ENCODE measurements at regions not wholly inside any gene's neighbourhood (a gene's known extent, or its start where the extent isn't known, plus 50 kb on each side); places are given as distances from the start of the nearest gene placed in this dataset.

DNA sequence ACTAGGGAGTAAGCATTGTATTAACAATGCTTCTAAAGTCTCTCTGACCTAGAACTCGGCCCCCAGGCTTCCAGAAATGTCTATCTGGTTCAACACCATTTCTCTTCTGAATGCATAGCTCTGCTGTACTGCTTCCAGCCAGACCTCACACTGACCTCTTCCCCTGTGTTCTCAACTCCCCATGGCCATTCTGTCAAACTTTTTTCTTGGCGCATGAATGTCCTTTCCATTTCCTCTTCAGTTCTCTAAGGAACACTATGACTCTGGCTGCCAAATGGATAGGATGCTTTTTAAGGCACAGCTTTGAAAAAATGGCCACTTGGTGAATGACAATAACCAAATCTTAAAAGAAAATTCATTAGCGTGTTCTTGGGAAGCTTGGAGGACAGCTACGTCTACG lies 425.8 kb downstream of the ETV1 start:
- no peak for TF ChIP-seq ZC3H10 (CRISPR knock-in tag; IDR thresholded peaks at IDR 0.05)
- TF ChIP-seq, protein P1, sequence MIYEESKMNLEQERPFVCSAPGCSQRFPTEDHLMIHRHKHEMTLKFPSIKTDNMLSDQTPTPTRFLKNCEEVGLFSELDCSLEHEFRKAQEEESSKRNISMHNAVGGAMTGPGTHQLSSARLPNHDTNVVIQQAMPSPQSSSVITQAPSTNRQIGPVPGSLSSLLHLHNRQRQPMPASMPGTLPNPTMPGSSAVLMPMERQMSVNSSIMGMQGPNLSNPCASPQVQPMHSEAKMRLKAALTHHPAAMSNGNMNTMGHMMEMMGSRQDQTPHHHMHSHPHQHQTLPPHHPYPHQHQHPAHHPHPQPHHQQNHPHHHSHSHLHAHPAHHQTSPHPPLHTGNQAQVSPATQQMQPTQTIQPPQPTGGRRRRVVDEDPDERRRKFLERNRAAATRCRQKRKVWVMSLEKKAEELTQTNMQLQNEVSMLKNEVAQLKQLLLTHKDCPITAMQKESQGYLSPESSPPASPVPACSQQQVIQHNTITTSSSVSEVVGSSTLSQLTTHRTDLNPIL (CRISPR knock-in tag; IDR thresholded peaks at IDR 0.05; ENCODE audit: low read depth): no peak
- TF ChIP-seq TCF4 (CRISPR knock-in tag; IDR thresholded peaks at IDR 0.05; ENCODE audit: borderline replicate concordance): no peak
- TF ChIP-seq ISL1 (CRISPR knock-in tag; IDR thresholded peaks at IDR 0.05): no peak
- TF ChIP-seq SNAI2 (CRISPR knock-in tag; IDR thresholded peaks at IDR 0.05): no peak
- no peak for TF ChIP-seq TOX (CRISPR knock-in tag; IDR thresholded peaks at IDR 0.05; ENCODE audit: borderline replicate concordance)
- no peak for TF ChIP-seq ARNTL (CRISPR knock-in tag; IDR thresholded peaks at IDR 0.05; ENCODE audit: borderline replicate concordance, low read depth)
- TF ChIP-seq BACH2 (CRISPR knock-in tag; IDR thresholded peaks at IDR 0.05; ENCODE audit: borderline replicate concordance): no peak
- no peak for TF ChIP-seq PPARA (CRISPR knock-in tag; IDR thresholded peaks at IDR 0.05; ENCODE audit: borderline replicate concordance)
- no peak for TF ChIP-seq ZNF565 (CRISPR knock-in tag; conservative IDR thresholded peaks at IDR 0.05; ENCODE audit: low read depth)

Data from SK-N-SH treated with all-trans-retinoic acid at 6 μM for 48 hours (cell line).